ENCODE measurements at regions not wholly inside any gene's neighbourhood (a gene's known extent, or its start where the extent isn't known, plus 50 kb on each side); places are given as distances from the start of the nearest gene placed in this dataset.
"Not testable (repeated sequence)": the region's sequence is repeated elsewhere in the genome, so short reads cannot be mapped to it uniquely, and the experiment has no call there.

DNA sequence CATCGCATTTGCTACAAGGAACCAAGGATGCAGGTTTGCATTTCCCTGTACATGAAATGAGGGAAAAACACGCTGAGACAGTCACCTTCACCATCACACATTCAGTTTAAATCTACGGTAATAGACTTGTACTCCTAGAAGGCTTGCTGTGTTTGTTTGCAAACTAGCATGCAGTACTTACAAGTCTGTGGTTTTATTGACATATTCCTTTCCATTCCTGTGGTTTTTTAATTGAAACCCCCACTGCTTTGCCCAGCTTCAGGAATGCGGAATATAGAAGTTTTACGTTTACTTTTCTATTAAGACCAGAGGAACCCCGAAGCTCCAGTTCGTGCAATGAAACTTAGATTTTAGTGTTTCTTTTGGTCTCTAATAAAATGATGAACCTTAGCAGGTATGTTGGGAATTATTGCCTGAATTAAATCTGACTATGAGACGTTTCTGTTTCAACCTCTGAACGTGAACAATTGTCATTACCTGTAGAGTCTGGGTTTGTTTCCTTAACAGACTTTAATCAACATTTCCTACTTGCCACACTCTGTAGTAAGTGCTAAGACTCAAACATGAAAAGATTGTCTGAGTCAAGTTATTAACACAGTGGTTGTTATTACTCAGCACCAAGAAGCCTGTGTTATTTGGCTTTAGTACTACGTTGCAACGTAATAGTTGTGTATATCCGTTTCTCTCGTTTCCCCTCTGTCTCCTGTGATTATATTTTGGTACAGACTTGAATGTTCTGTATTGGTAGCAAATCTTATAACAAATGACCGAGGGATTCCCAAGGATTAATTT lies 793.3 kb upstream of the GOT2 start:
- Mint-ChIP-seq H3K9me3 (no peaks in the 10 kb centered on the region), H3K27me3 (ENCODE audit: low read depth) (no peaks in the 10 kb centered on the region), H3K36me3 (ENCODE audit: insufficient read depth in 2 of 2) (no peaks in the 10 kb centered on the region), H3K27ac (no peak overlapping the region), H3K4me1 (ENCODE audit: low read depth) (no peaks in the 10 kb centered on the region), H3K4me3 (no peak overlapping the region)
- no peak for ATAC-seq (replicated peaks in 1 of 2)
- no peak for DNase-seq

DNA sequence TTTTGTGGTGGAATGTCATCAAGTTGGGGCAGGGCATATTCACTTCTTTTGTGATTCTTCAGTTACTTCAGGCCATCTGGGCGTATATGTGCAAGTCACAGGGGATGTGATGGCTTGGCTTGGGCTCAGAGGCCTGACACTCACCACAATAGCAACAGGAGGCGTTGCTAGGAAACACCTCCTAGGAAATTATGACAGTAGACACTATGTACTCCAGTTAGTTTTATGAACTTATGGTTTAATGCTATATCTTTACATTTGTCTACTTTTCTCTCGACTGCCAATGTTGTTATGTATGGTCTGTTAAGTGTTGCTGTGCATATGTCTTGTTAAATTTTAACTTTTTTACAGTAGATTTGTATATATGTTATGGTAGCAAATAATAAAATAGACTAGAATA lies 788.7 kb upstream of the GOT2 start:
- H3K27ac Mint-ChIP-seq: no peak overlapping the region
- H3K27me3 Mint-ChIP-seq (ENCODE audit: low read depth): no peaks in the 10 kb centered on the region
- no peak overlapping the region for H3K4me3 Mint-ChIP-seq
- H3K4me1 Mint-ChIP-seq (ENCODE audit: low read depth): no peaks in the 10 kb centered on the region
- H3K9me3 Mint-ChIP-seq: peaks cover 2 to 5% of the 10 kb centered on the region in 2 donors
- no peaks in the 10 kb centered on the region for H3K36me3 Mint-ChIP-seq (ENCODE audit: insufficient read depth in 2 of 2)
- ATAC-seq (replicated peaks in 1 of 2): no peak
- DNase-seq: no peak

DNA sequence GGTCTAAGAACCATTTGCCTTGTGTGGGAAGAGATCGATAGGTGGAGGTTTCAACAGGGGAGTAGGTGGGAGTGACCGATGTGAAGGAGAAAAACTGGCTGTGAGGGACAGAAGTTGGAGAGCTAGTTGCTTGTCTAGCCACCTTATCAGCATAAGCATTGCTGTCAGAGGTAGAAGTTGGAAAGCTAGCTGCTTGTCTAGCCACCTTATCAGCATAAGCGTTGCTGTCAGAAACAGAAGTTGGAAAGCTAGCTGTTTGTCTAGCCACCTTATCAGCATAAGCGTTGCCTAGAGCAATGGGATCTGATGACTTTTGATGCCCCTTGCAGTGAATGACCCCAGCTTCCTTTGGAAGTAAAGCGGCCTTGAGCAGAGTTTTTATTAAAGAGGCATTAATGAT lies 784.6 kb upstream of the GOT2 start:
- H3K27ac Mint-ChIP-seq; H3K4me1 Mint-ChIP-seq (ENCODE audit: low read depth); H3K27me3 Mint-ChIP-seq (ENCODE audit: low read depth); DNase-seq; H3K4me3 Mint-ChIP-seq; ATAC-seq (replicated peaks in 1 of 2); H3K36me3 Mint-ChIP-seq (ENCODE audit: insufficient read depth in 2 of 2): not testable (repeated sequence)
- peaks cover 8 to 11% of the 10 kb centered on the region in 2 donors for H3K9me3 Mint-ChIP-seq

DNA sequence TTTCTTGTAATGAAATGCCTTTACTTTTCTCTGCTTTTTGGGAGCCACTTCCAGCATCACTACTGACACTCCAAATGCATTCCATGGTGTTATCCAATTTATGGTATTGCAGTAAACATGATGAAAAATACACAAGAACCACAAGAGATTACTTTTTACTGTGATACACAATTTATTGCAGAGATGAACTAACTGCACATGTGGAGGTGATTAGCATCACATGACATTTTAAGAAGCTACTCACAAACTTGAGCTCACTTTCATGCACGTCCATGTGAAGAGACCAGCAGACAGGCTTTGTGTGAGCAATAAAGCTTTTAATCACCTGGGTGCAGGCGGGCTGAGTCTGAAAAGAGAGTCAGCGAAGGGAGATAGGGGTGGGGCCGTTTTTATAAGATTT lies 780.5 kb upstream of the GOT2 start:
- Mint-ChIP-seq H3K4me1 (ENCODE audit: low read depth) (no peaks in the 10 kb centered on the region), H3K9me3 (peaks cover 7 to 10% of the 10 kb centered on the region in 2 donors), H3K4me3 (no peak overlapping the region), H3K27me3 (ENCODE audit: low read depth) (no peaks in the 10 kb centered on the region), H3K36me3 (ENCODE audit: insufficient read depth in 2 of 2) (peaks cover 0 to 2% of the 10 kb centered on the region in 2 donors), H3K27ac (no peak overlapping the region)
- DNase-seq: no peak
- ATAC-seq (replicated peaks in 1 of 2): no peak

DNA sequence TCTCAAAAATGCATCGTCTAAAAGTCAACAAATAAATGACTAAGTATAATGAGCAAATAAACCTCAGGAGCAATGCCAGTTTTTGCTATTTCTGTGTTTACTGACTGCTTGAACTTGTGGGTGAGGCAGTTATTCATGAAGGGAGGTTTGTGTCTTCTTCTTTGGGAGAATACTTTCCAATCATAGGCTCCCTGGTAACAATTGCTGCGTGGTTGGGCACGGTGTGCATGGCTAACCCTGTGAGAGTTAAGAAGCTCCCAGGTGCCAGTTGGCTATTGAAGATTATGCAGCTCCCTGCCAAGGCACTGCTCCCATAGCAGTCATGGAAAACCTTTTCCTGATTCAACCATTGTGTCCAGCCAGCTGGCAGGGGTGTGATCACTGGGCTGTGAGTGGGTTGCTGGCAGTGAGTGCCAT lies 775.9 kb upstream of the GOT2 start:
- H3K36me3 Mint-ChIP-seq (ENCODE audit: insufficient read depth in 2 of 2): no peaks in the 10 kb centered on the region
- no peak overlapping the region for H3K4me3 Mint-ChIP-seq
- ATAC-seq (replicated peaks in 1 of 2) (no peak), DNase-seq (no peak)
- no peaks in the 10 kb centered on the region for H3K4me1 Mint-ChIP-seq (ENCODE audit: low read depth)
- H3K9me3 Mint-ChIP-seq: peaks cover 2 to 4% of the 10 kb centered on the region in 2 donors
- no peaks in the 10 kb centered on the region for H3K27me3 Mint-ChIP-seq (ENCODE audit: low read depth)
- no peak overlapping the region for H3K27ac Mint-ChIP-seq

DNA sequence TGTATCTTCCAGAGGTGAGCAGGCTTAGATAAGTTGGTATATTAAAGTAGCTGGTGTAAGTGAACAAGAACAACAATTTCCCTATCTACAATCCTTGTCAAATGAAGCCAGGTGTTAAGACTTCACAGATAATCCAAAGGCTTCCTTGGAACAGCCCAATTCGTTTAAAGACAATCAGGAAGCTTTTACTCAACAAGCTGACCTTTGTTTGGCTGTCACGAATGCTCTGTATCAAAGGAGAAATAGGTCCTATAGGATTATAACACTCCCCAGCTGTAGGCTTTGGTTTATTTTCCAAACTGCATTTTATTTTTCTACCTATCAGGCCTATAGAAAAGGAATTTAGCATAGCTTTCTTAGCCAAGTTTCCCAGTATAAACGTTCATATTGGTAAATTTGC lies 766.5 kb upstream of the GOT2 start:
- no peak for DNase-seq
- Mint-ChIP-seq H3K4me1 (ENCODE audit: low read depth) (no peaks in the 10 kb centered on the region), H3K27ac (no peak overlapping the region), H3K9me3 (peaks cover 0 to 7% of the 10 kb centered on the region in 2 donors), H3K4me3 (no peak overlapping the region), H3K27me3 (ENCODE audit: low read depth) (no peaks in the 10 kb centered on the region), H3K36me3 (ENCODE audit: insufficient read depth in 2 of 2) (no peaks in the 10 kb centered on the region)
- ATAC-seq (replicated peaks in 1 of 2): no peak

GRCh38 chr16:59487067-59487466 lies 753.0 kb upstream of the GOT2 start:
- no peak overlapping the region for H3K4me3 Mint-ChIP-seq
- H3K9me3 Mint-ChIP-seq: peaks cover 3 to 6% of the 10 kb centered on the region in 2 donors
- no peaks in the 10 kb centered on the region for H3K27me3 Mint-ChIP-seq (ENCODE audit: low read depth)
- no peaks in the 10 kb centered on the region for H3K4me1 Mint-ChIP-seq (ENCODE audit: low read depth)
- no peak for DNase-seq
- H3K36me3 Mint-ChIP-seq (ENCODE audit: insufficient read depth in 2 of 2): no peaks in the 10 kb centered on the region
- no peak for ATAC-seq (replicated peaks in 1 of 2)
- no peak overlapping the region for H3K27ac Mint-ChIP-seq

DNA sequence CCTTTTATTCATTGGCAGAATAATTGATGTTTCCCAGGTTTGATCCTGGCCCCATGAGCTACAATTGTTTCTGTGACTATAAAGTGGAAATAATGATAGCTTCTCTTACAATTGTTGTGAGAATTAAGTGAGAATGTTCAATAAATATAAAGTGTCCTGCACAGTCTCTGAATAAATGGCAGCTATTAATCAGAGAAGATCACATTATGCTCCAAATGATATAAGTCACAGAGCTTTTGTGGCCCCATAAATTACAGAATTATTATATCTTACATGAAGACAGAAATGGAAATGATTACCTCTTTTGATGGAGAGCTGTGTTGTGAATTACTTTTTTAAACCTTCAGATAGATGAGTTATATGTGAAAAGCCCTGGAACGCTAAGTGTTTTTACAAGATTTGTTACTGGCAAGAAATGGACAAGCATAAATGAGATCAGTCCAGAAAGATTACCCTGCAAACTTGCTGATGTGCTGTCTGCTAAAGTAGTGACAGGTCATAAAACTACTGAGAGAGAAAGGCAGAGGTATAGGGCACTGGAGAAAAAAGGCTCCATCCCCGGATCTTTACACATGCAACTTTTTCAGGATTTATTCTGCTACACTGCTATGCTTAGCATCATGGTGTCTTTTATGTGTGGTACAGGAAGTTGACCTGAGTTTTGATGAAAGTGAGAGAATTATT lies 750.9 kb upstream of the GOT2 start:
- H3K36me3 Mint-ChIP-seq (ENCODE audit: insufficient read depth in 2 of 2): no peaks in the 10 kb centered on the region
- H3K27me3 Mint-ChIP-seq (ENCODE audit: low read depth): no peaks in the 10 kb centered on the region
- peaks cover 3 to 6% of the 10 kb centered on the region in 2 donors for H3K9me3 Mint-ChIP-seq
- peaks cover 5% of the 10 kb centered on the region for H3K4me1 Mint-ChIP-seq (ENCODE audit: low read depth)
- ATAC-seq (replicated peaks in 1 of 2) (no peak), DNase-seq (no peak)
- H3K27ac Mint-ChIP-seq: no peak overlapping the region
- H3K4me3 Mint-ChIP-seq: no peak overlapping the region

DNA sequence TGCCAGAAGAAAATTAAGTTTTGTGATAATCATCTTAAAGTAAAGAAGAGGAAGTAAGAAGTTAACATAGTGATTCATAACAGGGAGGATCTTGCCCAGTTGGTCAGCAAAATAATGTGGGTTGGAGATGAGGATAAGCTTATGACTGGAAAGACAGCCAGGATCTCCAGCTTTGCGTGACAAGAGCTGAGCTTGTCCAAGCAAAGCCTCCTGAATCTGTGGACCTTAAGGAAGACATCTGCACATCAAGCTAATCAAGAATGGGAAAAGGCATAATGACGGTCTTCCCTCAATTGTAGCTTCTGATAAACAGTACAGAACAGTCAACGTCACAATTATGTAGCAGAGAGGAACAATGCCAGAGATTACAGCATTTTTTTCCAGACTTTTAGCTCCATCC lies 744.7 kb upstream of the GOT2 start:
- Mint-ChIP-seq H3K4me1 (ENCODE audit: low read depth) (peaks cover 5% of the 10 kb centered on the region), H3K36me3 (ENCODE audit: insufficient read depth in 2 of 2) (no peaks in the 10 kb centered on the region), H3K9me3 (peaks cover 0 to 7% of the 10 kb centered on the region in 2 donors), H3K4me3 (no peak overlapping the region), H3K27me3 (ENCODE audit: low read depth) (no peaks in the 10 kb centered on the region), H3K27ac (no peak overlapping the region)
- ATAC-seq (replicated peaks in 1 of 2) (no peak), DNase-seq (no peak)

GRCh38 chr16:59470556-59470955 lies 736.4 kb upstream of the GOT2 start:
- Mint-ChIP-seq H3K4me3 (no peak overlapping the region), H3K4me1 (ENCODE audit: low read depth) (no peaks in the 10 kb centered on the region), H3K27ac (no peak overlapping the region), H3K27me3 (ENCODE audit: low read depth) (no peaks in the 10 kb centered on the region), H3K9me3 (peaks cover 2 to 6% of the 10 kb centered on the region in 2 donors), H3K36me3 (ENCODE audit: insufficient read depth in 2 of 2) (no peaks in the 10 kb centered on the region)
- no peak for ATAC-seq (replicated peaks in 1 of 2)
- no peak for DNase-seq

- Mint-ChIP-seq H3K36me3 (ENCODE audit: insufficient read depth in 2 of 2) (no peaks in the 10 kb centered on the region), H3K9me3 (peaks cover 2 to 4% of the 10 kb centered on the region in 2 donors), H3K27me3 (ENCODE audit: low read depth) (no peaks in the 10 kb centered on the region), H3K4me3 (no peak overlapping the region), H3K27ac (no peak overlapping the region), H3K4me1 (ENCODE audit: low read depth) (no peaks in the 10 kb centered on the region)
- ATAC-seq (replicated peaks in 1 of 2): no peak
- DNase-seq: no peak
These were observed 735.1 kb upstream of the GOT2 start for GRCh38 chr16:59469266-59469665.

DNA sequence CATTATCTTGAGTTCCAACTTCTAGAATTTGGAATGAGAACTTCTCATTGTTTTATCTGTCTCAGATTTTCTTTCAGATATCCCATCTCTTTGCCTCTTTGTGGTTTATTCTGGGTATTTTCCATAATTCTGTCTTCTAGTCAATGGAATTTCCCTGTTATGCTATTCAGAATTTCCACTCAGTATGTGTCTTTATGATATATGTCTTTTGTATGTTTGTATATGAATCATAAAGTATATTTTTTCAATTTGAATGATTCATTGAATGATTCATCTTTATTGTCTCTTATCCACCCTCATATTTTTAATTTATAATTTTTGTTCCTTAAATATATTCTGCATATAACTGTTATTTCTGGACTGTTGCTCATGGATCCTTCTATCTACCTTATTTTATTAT lies 729.7 kb upstream of the GOT2 start:
- Mint-ChIP-seq H3K36me3 (ENCODE audit: insufficient read depth in 2 of 2) (no peaks in the 10 kb centered on the region), H3K9me3 (peaks cover 1 to 8% of the 10 kb centered on the region in 2 donors), H3K27ac (no peak overlapping the region), H3K4me1 (ENCODE audit: low read depth) (no peaks in the 10 kb centered on the region), H3K27me3 (ENCODE audit: low read depth) (no peaks in the 10 kb centered on the region), H3K4me3 (no peak overlapping the region)
- DNase-seq: no peak
- ATAC-seq (replicated peaks in 1 of 2): no peak

DNA sequence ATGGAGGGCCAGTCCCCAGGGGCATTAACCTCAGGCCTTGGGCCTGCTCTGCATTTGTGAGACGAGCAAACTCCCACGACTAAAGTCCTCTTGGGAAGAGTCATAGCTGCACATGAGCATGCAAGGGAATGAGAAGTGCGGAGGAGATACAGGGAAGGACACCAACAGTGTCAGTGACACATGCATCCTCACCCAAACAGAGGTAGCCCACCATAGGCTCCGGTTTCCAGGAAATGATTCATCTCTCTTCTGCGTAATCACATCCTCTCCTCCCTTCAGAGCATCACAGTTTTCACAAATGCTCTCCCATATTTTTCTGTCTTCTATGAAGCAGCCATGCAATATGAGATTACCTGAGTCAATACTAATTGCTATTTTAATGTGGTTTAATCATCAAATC lies 725.7 kb upstream of the GOT2 start:
- ATAC-seq (replicated peaks in 1 of 2) (no peak), DNase-seq (no peak)
- Mint-ChIP-seq H3K4me3 (no peak overlapping the region), H3K4me1 (ENCODE audit: low read depth) (no peaks in the 10 kb centered on the region), H3K27ac (no peak overlapping the region), H3K9me3 (peaks cover 0 to 4% of the 10 kb centered on the region in 2 donors), H3K36me3 (ENCODE audit: insufficient read depth in 2 of 2) (no peaks in the 10 kb centered on the region), H3K27me3 (ENCODE audit: low read depth) (no peaks in the 10 kb centered on the region)

DNA sequence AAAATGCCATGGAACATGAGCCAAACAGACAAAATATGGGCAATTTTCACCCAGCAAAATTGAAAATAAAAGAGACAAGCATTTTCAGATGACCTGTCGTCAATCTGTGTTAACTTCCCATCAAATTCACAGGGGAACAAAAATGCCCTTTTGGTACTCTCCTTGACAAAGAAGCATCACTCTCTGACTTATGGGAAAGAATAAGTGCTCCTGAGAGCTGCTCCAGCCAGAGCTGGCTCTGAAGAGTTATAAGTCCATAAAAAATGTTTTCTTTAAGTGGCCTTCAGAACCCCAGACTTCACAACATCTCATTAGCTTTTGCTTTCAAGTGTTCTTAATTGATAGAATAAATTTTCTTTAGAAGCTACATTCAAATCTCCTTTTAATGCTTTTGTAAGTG lies 721.4 kb upstream of the GOT2 start:
- Mint-ChIP-seq H3K4me3 (no peak overlapping the region), H3K27me3 (ENCODE audit: low read depth) (no peaks in the 10 kb centered on the region), H3K9me3 (peaks cover 2 to 4% of the 10 kb centered on the region in 2 donors), H3K36me3 (ENCODE audit: insufficient read depth in 2 of 2) (peaks cover 1 to 2% of the 10 kb centered on the region in 2 donors), H3K4me1 (ENCODE audit: low read depth) (no peaks in the 10 kb centered on the region), H3K27ac (no peak overlapping the region)
- ATAC-seq (replicated peaks in 1 of 2): no peak
- DNase-seq: no peak

Data from activated T-cell treated with anti-CD3 and anti-CD28 coated beads, Interleukin-2, amount 50 U/mL, for 72 hours (primary cell).